ENCODE measurements at regions not wholly inside any gene's neighbourhood (a gene's known extent, or its start where the extent isn't known, plus 50 kb on each side); places are given as distances from the start of the nearest gene placed in this dataset.

DNA sequence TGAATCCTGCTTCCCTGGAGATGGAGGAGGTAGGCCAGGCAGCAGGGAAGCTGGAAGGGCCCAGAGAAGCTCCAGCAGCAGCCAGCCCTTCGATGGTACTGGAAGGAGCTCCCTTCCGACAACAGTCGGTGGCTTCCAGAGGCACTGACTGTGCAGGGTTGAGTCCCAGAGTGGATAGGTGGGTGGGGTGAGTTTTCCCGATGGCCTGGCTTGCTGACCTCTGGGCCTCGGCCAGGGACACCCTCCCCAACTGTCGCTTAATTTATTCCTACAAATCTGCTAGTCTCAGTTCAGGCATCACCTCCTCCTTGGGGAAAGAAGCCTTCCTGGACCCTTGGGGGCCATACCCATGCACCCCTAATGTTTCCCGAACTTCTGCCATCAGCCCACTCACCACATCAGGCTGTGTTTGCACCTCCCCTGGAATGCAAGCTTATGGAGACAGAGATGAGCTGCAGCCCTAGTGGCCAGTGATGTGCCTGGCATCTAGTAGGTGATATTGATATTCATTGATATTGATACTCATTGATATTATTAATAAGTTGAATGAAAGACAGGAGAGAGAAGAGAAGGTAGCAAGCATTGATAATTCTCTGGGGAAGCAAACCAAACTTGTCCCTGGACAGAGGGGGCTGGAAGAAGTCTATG, 104.6 kb upstream of the BOD1 start:
- POLR2A ChIA-PET, result no interaction called here
- H3K27me3 ChIP-seq (ENCODE audit: control insufficient read depth, insufficient read depth, low read length), result no peaks in the 10 kb centered on the region
- H3K4me3 ChIP-seq (ENCODE audit: low read depth, low read length), result no peak overlapping the region
- DNase-seq (ENCODE audit: low read depth, low spot score), result no peak
- CTCF ChIA-PET, result interaction anchor here (1.9 kb wide), 1 partner anchor 11 kb away, joined by 4 read pairs; no protein-coding TSS in a partner anchor
- H3K27ac ChIP-seq (ENCODE audit: low read depth, low read length), result no peak overlapping the region
- no peaks in the 10 kb centered on the region for H3K9me3 ChIP-seq (ENCODE audit: control insufficient read depth, insufficient read depth, low read length)
- TF ChIP-seq, protein P1, sequence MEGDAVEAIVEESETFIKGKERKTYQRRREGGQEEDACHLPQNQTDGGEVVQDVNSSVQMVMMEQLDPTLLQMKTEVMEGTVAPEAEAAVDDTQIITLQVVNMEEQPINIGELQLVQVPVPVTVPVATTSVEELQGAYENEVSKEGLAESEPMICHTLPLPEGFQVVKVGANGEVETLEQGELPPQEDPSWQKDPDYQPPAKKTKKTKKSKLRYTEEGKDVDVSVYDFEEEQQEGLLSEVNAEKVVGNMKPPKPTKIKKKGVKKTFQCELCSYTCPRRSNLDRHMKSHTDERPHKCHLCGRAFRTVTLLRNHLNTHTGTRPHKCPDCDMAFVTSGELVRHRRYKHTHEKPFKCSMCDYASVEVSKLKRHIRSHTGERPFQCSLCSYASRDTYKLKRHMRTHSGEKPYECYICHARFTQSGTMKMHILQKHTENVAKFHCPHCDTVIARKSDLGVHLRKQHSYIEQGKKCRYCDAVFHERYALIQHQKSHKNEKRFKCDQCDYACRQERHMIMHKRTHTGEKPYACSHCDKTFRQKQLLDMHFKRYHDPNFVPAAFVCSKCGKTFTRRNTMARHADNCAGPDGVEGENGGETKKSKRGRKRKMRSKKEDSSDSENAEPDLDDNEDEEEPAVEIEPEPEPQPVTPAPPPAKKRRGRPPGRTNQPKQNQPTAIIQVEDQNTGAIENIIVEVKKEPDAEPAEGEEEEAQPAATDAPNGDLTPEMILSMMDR (IDR thresholded peaks at IDR 0.05; ENCODE audit: low read depth, low read length), result no peak

DNA sequence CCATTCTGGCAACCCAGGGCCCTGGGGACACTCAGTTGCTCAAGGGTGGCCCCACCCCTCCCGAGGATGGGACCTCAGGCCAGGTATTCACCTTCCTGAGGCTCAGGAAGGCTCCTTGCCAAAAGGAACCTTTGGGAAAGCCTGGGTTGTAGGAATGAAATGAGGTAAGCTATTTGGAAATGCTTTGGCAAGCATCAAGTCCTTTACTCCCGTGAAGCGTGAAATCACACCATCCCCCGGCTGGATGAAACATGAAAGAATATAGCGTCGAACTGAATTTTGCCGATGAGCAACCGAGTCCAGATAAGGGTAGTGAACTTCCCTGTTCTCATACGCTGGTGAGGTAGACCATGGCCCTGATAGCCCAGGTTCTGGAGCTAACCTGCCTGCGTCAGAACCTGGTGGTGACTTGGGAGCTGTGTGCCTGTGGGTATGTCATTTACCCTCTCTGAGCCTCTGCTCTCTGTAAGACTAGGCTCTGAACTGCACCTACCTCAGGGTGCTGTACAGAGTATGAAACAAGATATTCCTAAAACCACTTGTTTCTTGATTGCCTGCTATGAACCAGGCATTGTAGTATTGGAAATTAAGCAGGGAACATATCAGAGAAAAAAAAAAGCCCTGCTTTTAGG, 105.3 kb upstream of the BOD1 start:
- Histone ChIP-seq H3K27ac (ENCODE audit: low read depth, low read length) (no peak overlapping the region), H3K27me3 (ENCODE audit: control insufficient read depth, insufficient read depth, low read length) (no peaks in the 10 kb centered on the region), H3K9me3 (ENCODE audit: control insufficient read depth, insufficient read depth, low read length) (no peaks in the 10 kb centered on the region), H3K4me3 (ENCODE audit: low read depth, low read length) (no peak overlapping the region)
- POLR2A ChIA-PET, result no interaction called here
- no peak for DNase-seq (ENCODE audit: low read depth, low spot score)
- CTCF ChIA-PET, result interaction anchor here (1.9 kb wide), 1 partner anchor 11 kb away, joined by 4 read pairs; no protein-coding TSS in a partner anchor
- TF ChIP-seq, protein P1 (IDR thresholded peaks at IDR 0.05; ENCODE audit: low read depth, low read length), result no peak

DNA sequence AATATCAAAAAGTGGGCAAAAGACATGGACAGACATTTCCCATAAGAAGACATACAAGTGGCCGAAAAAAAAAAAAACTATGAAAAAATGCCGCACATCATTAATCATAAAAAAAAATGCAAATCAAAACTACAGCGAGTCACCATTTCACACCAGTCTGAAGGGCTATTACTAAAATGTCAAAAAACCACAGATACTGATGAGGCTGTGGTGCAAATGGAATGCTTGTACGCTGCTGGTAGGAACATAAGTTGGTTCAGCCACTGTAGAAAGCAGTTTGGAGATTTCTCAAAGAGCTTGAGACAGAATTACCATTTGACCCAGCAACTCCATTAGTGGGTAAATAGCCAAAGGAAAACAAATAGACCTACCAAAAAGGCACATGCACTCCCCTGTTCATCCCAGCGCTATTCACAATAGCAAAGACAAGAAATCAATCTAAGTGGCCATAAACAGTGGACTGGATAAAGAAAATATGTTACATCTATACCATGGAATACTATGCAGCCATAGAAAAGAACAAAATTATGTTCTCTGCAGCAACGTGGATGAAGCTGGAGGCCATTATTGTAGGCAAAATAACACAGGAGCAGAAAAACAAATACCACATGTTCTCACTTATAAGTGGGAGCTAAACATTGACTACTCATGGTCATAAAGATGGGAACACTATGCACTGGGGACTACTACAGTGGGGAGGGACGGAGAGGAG, 110.6 kb upstream of the BOD1 start:
- no peak for DNase-seq (ENCODE audit: low read depth, low spot score)
- H3K9me3 ChIP-seq (ENCODE audit: control insufficient read depth, insufficient read depth, low read length), result no peaks in the 10 kb centered on the region
- ChIA-PET CTCF (no interaction called here), POLR2A (no interaction called here)
- TF ChIP-seq, protein P1 (IDR thresholded peaks at IDR 0.05; ENCODE audit: low read depth, low read length), result no peak
- peaks cover 14% of the 10 kb centered on the region for H3K27me3 ChIP-seq (ENCODE audit: control insufficient read depth, insufficient read depth, low read length)
- no peak overlapping the region for H3K27ac ChIP-seq (ENCODE audit: low read depth, low read length)
- no peak overlapping the region for H3K4me3 ChIP-seq (ENCODE audit: low read depth, low read length)

DNA sequence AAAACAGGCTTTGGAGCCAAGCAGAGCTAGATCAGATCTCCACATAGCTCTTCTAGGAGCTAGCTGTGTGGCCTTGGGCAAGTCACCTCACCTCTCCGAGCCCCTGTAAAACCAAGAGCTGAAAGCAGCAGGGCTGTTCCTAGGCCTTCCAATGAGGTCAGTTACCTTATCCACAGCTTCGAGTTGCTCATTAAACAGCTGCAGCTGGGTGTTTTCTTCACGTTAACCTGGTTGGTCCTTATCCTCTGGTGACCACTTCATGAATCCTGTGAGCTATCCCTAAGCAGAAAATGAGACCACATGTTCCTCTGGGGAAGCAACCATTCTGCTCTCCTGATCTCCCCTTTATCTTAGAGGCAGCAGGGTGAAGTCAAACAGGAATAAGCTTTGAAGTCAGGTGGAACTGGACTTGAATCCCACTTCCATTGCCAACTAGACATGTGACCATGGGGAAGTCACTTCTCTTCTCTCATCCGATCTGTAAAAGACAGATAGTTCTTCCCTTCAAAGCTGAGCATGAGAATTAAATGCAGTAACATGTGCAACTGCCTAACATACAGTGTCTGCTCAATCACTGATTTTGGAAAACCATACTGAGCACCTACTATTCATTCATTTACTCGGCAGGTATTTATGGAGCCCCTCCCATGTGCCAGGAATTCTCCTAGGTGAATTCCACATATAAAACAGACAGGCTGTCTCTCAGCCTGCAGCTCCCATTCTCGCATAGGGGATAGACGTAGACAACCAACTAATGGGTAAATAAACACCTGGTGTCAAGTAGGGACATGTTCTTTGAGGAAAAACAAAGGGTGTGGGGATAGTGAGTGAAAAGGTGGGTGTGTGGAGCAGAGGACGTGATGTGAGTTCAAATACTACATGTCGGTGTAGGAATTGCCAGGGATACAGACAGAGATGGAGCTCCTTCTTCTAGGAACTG, 111.7 kb upstream of the BOD1 start:
- no peak for DNase-seq (ENCODE audit: low read depth, low spot score)
- Histone ChIP-seq H3K27ac (ENCODE audit: low read depth, low read length) (no peak overlapping the region), H3K4me3 (ENCODE audit: low read depth, low read length) (no peak overlapping the region), H3K9me3 (ENCODE audit: control insufficient read depth, insufficient read depth, low read length) (no peaks in the 10 kb centered on the region), H3K27me3 (ENCODE audit: control insufficient read depth, insufficient read depth, low read length) (peaks cover 14% of the 10 kb centered on the region)
- ChIA-PET POLR2A (no interaction called here), CTCF (interaction anchor here (0.6 kb wide), 1 partner anchor 396 kb away, joined by 3 read pairs; no protein-coding TSS in a partner anchor)
- TF ChIP-seq, protein P1 (IDR thresholded peaks at IDR 0.05; ENCODE audit: low read depth, low read length), result no peak
